GM10248 (cell line): ENCODE measurements at regions not wholly inside any gene's neighbourhood (a gene's known extent, or its start where the extent isn't known, plus 50 kb on each side); places are given as distances from the start of the nearest gene placed in this dataset.

Source experiments
- CTCF ChIA-PET: fragments of 300-600 bp; sonication (Branson Sonifier 250); formaldehyde crosslinking; extraction: SDS; loops from one replicate; lab custom pipeline; 2021; ENCODE audit warnings: antibody characterized with exemption; lab: Yijun Ruan, JAX
- POLR2A ChIA-PET: fragments of 350-650 bp; sonication (Branson Sonifier 250); formaldehyde crosslinking; extraction: SDS; loops from one replicate; lab custom pipeline; 2020; ENCODE audit warnings: antibody characterized with exemption; lab: Yijun Ruan, JAX
- DNase-seq: peaks from one replicate; pipeline ENCODE4 v3.0.0; 2012; ENCODE audit errors: extremely low spot score
- TF ChIP-seq, protein P1 (sequence below): IDR thresholded peaks from 2 replicates; pipeline ENCODE4 v1.5.1; 2012; ENCODE audit warnings: mild to moderate bottlenecking, low read depth; ENCODE audit errors: extremely low read depth, missing control alignments, control extremely low read depth

DNA sequence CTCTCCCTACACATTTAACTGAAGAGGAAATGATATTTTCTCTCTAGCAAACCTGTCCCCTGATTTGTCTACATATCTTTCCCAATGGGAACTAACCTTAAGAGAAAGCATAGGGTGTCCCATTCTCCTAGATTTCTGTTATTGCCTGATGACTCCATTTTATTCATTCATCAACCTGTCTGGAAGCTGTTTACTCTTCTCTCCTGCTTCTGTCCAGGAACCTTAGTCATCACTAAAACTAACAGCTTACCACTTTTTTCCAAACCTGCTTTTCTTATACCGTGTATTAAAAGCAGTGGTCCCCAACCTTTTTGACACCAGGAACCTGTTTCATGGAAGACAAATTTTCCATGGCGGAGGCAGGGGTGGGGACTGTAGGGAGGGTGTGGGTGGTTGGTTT, 473.3 kb upstream of the PCDH15 start:
- TF ChIP-seq, protein P1, sequence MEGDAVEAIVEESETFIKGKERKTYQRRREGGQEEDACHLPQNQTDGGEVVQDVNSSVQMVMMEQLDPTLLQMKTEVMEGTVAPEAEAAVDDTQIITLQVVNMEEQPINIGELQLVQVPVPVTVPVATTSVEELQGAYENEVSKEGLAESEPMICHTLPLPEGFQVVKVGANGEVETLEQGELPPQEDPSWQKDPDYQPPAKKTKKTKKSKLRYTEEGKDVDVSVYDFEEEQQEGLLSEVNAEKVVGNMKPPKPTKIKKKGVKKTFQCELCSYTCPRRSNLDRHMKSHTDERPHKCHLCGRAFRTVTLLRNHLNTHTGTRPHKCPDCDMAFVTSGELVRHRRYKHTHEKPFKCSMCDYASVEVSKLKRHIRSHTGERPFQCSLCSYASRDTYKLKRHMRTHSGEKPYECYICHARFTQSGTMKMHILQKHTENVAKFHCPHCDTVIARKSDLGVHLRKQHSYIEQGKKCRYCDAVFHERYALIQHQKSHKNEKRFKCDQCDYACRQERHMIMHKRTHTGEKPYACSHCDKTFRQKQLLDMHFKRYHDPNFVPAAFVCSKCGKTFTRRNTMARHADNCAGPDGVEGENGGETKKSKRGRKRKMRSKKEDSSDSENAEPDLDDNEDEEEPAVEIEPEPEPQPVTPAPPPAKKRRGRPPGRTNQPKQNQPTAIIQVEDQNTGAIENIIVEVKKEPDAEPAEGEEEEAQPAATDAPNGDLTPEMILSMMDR: no peak
- ChIA-PET CTCF (interaction anchor here (0.6 kb wide), 1 partner anchor 10 kb away, joined by 3 read pairs; no protein-coding TSS in a partner anchor), POLR2A (no interaction called here)
- DNase-seq: no peak

DNA sequence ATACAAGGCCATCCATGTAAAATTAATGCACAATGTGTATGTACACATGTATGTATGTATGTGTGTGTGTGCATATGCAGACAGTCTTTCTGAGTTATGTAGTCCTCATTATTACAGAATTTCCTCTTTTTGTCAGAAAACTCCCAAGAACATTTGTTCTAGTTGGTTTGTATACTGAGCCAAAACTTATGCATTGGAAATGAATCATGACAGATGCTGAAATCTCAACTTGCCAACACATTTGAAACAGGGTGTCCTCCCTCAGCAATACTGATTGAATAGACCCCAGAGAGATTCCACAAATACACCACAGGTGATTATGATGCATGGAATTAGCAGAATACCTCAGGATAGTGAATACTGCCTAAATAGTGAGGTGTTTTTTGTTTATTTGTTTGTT, 472.9 kb upstream of the PCDH15 start:
- CTCF ChIA-PET: interaction anchor here (2.0 kb wide), 1 partner anchor 9 kb away, joined by 5 read pairs; no protein-coding TSS in a partner anchor
- POLR2A ChIA-PET: no interaction called here
- TF ChIP-seq, protein P1: no peak
- DNase-seq: no peak

DNA sequence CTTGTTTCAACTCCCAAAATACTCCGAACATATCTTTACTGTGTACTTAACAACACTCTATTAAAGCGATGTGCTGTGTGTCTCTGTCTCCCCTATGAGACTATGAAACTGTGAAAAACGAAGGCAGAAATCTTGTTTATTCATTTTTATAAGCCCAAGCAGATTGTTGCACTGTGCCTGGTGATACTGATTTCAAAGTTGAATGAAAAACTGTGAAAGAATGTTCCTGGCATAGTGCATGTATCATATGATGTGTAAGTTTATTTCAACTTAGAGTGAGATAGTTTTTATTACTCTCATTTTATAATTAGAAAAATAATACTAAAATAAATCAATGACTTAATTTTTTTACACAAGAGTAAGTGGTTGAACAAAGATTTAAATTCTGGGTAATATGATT, 471.9 kb upstream of the PCDH15 start:
- no peak for DNase-seq
- POLR2A ChIA-PET: no interaction called here
- TF ChIP-seq, protein P1: no peak
- CTCF ChIA-PET: interaction anchor here (1.2 to 2.0 kb wide), 2 partner anchors 9 to 10 kb away, joined by 4 to 5 read pairs; no protein-coding TSS in a partner anchor

DNA sequence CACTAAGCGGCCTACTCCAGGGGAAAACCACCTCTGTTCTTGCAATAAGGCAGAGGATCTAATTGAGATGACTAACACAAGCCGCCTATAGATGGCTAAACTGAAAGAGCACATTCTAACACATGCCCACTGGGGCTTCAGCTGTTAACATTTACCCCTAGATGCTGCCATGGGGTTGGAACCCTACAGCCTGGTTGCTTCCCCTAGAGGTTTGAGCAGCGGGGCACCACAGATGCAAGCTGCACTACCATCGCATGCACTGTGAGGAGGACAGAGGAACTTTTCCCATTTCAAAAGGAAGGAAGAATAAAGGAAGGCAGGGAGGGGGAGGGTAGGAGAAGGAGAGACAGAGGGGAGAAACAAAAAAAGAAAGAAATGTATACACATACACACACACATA, 465.8 kb upstream of the PCDH15 start:
- CTCF ChIA-PET: no interaction called here
- POLR2A ChIA-PET: no interaction called here

DNA sequence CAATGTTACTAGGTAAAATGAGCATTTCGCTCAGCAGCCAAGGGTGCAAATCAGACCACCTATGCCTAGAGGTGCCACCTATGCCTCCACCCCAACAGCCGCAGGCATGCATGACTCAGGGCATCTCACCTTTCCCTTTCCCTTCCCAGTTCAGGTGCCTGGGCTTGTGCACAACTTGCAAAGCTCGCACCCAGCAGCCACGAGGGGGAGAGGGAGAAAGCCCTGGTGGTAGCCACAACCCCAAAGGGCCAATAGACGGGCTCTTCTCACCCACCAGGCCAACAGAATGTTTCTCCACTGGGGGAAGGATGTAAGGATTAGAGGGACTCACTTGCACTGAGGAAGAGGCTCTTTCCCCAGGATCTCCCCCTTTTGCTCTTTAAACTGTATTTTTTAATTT, 462.3 kb upstream of the PCDH15 start:
- CTCF ChIA-PET: interaction anchor here (0.7 to 1.8 kb wide), 6 partner anchors 10 to 281 kb away, joined by 3 to 10 read pairs (median 4); no protein-coding TSS in a partner anchor
- TF ChIP-seq, protein P1: no peak
- POLR2A ChIA-PET: no interaction called here
- no peak for DNase-seq

More for the DNA sequence above, 465.8 kb upstream of the PCDH15 start:
- TF ChIP-seq, protein P1: no peak
- DNase-seq: no peak

DNA sequence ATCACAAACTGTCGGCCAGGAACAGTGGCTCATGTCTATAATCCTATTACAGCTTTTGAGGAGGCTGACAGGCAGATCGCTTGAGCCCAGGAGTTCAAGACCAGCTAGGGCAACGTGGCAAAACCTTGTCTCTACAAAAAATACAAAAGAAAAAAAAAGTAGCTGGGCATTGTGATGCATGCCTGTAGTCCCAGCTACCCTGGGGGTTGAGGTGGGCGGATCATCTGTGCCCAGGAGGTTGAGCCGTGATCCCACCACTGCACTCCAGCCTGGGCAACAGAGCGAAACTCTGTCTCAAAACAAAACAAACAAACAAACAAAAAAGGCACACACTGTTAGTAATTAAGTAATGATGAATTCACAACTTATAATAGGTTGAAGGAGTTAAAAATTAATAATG, 441.5 kb upstream of the PCDH15 start:
- CTCF ChIA-PET: no interaction called here
- POLR2A ChIA-PET: no interaction called here
- DNase-seq: no peak
- TF ChIP-seq, protein P1: no peak
